ENCODE measurements at regions not wholly inside any gene's neighbourhood (a gene's known extent, or its start where the extent isn't known, plus 50 kb on each side); places are given as distances from the start of the nearest gene placed in this dataset.

GRCh38 chr1:208521534-208521933 is 277.4 kb upstream of the PLXNA2 start:
- H3K4me3 ChIP-seq (ENCODE audit: low read depth in 1 of 5, low read length in 5 of 5): no peak overlapping the region
- H3K4me1 ChIP-seq (ENCODE audit: control insufficient read depth in 5 of 5, insufficient read depth in 5 of 5, low read length in 5 of 5): peaks cover 0 to 3% (median 0%) of the 10 kb centered on the region in 5 donors
- no peaks in the 10 kb centered on the region for H3K9me3 ChIP-seq (ENCODE audit: control insufficient read depth in 5 of 5, low read length in 5 of 5)
- H3K27me3 ChIP-seq (ENCODE audit: control insufficient read depth in 5 of 5, insufficient read depth in 4 of 5, low read length in 5 of 5): no peaks in the 10 kb centered on the region
- no peaks in the 10 kb centered on the region for H3K36me3 ChIP-seq (ENCODE audit: control insufficient read depth in 5 of 5, insufficient read depth in 5 of 5, low read length in 5 of 5)
- no peak overlapping the region for H3K27ac ChIP-seq (ENCODE audit: low read depth, low read length)
- no peak overlapping the region for H3K9ac ChIP-seq (ENCODE audit: low read length in 5 of 5)

- Histone ChIP-seq H3K9ac (ENCODE audit: low read length in 5 of 5) (no peak overlapping the region), H3K4me3 (ENCODE audit: low read depth in 1 of 5, low read length in 5 of 5) (no peak overlapping the region), H3K27me3 (ENCODE audit: control insufficient read depth in 5 of 5, insufficient read depth in 4 of 5, low read length in 5 of 5) (no peaks in the 10 kb centered on the region), H3K4me1 (ENCODE audit: control insufficient read depth in 5 of 5, insufficient read depth in 5 of 5, low read length in 5 of 5) (peaks cover 0 to 3% (median 0%) of the 10 kb centered on the region in 5 donors), H3K36me3 (ENCODE audit: control insufficient read depth in 5 of 5, insufficient read depth in 5 of 5, low read length in 5 of 5) (no peaks in the 10 kb centered on the region), H3K27ac (ENCODE audit: low read depth, low read length) (no peak overlapping the region), H3K9me3 (ENCODE audit: control insufficient read depth in 5 of 5, low read length in 5 of 5) (no peaks in the 10 kb centered on the region)
These were observed 278.8 kb upstream of the PLXNA2 start for GRCh38 chr1:208523007-208523406.

GRCh38 chr1:208524376-208524775 is 280.2 kb upstream of the PLXNA2 start:
- Histone ChIP-seq H3K4me1 (ENCODE audit: control insufficient read depth in 5 of 5, insufficient read depth in 5 of 5, low read length in 5 of 5) (peaks cover 0 to 3% (median 0%) of the 10 kb centered on the region in 5 donors), H3K9ac (ENCODE audit: low read length in 5 of 5) (no peak overlapping the region), H3K9me3 (ENCODE audit: control insufficient read depth in 5 of 5, low read length in 5 of 5) (no peaks in the 10 kb centered on the region), H3K4me3 (ENCODE audit: low read depth in 1 of 5, low read length in 5 of 5) (no peak overlapping the region), H3K27ac (ENCODE audit: low read depth, low read length) (no peak overlapping the region), H3K27me3 (ENCODE audit: control insufficient read depth in 5 of 5, insufficient read depth in 4 of 5, low read length in 5 of 5) (no peaks in the 10 kb centered on the region), H3K36me3 (ENCODE audit: control insufficient read depth in 5 of 5, insufficient read depth in 5 of 5, low read length in 5 of 5) (no peaks in the 10 kb centered on the region)

- no peaks in the 10 kb centered on the region for H3K36me3 ChIP-seq (ENCODE audit: control insufficient read depth in 5 of 5, insufficient read depth in 5 of 5, low read length in 5 of 5)
- peaks cover 0 to 3% (median 0%) of the 10 kb centered on the region in 5 donors for H3K4me1 ChIP-seq (ENCODE audit: control insufficient read depth in 5 of 5, insufficient read depth in 5 of 5, low read length in 5 of 5)
- peaks cover 0 to under 1% (median 0%) of the 10 kb centered on the region in 5 donors for H3K27me3 ChIP-seq (ENCODE audit: control insufficient read depth in 5 of 5, insufficient read depth in 4 of 5, low read length in 5 of 5)
- no peak overlapping the region for H3K4me3 ChIP-seq (ENCODE audit: low read depth in 1 of 5, low read length in 5 of 5)
- H3K27ac ChIP-seq (ENCODE audit: low read depth, low read length): no peak overlapping the region
- H3K9ac ChIP-seq (ENCODE audit: low read length in 5 of 5): no peak overlapping the region
- no peaks in the 10 kb centered on the region for H3K9me3 ChIP-seq (ENCODE audit: control insufficient read depth in 5 of 5, low read length in 5 of 5)
These were observed 280.7 kb upstream of the PLXNA2 start for GRCh38 chr1:208524925-208525324.

- H3K9me3 ChIP-seq (ENCODE audit: control insufficient read depth in 5 of 5, low read length in 5 of 5): no peaks in the 10 kb centered on the region
- no peak overlapping the region for H3K9ac ChIP-seq (ENCODE audit: low read length in 5 of 5)
- H3K27ac ChIP-seq (ENCODE audit: low read depth, low read length): no peak overlapping the region
- peaks cover 0 to 3% (median 0%) of the 10 kb centered on the region in 5 donors for H3K27me3 ChIP-seq (ENCODE audit: control insufficient read depth in 5 of 5, insufficient read depth in 4 of 5, low read length in 5 of 5)
- no peak overlapping the region for H3K4me3 ChIP-seq (ENCODE audit: low read depth in 1 of 5, low read length in 5 of 5)
- peaks cover 0 to 3% (median 0%) of the 10 kb centered on the region in 5 donors for H3K4me1 ChIP-seq (ENCODE audit: control insufficient read depth in 5 of 5, insufficient read depth in 5 of 5, low read length in 5 of 5)
- H3K36me3 ChIP-seq (ENCODE audit: control insufficient read depth in 5 of 5, insufficient read depth in 5 of 5, low read length in 5 of 5): no peaks in the 10 kb centered on the region
These were observed 281.2 kb upstream of the PLXNA2 start for GRCh38 chr1:208525417-208525816.

GRCh38 chr1:208526613-208527125 is 282.5 kb upstream of the PLXNA2 start:
- H3K36me3 ChIP-seq (ENCODE audit: control insufficient read depth in 5 of 5, insufficient read depth in 5 of 5, low read length in 5 of 5): no peaks in the 10 kb centered on the region
- no peaks in the 10 kb centered on the region for H3K9me3 ChIP-seq (ENCODE audit: control insufficient read depth in 5 of 5, low read length in 5 of 5)
- no peak overlapping the region for H3K27ac ChIP-seq (ENCODE audit: low read depth, low read length)
- peaks cover 0 to 6% (median 0%) of the 10 kb centered on the region in 5 donors for H3K4me1 ChIP-seq (ENCODE audit: control insufficient read depth in 5 of 5, insufficient read depth in 5 of 5, low read length in 5 of 5)
- H3K9ac ChIP-seq (ENCODE audit: low read length in 5 of 5): no peak overlapping the region
- H3K27me3 ChIP-seq (ENCODE audit: control insufficient read depth in 5 of 5, insufficient read depth in 4 of 5, low read length in 5 of 5): peaks cover 0 to 5% (median 3%) of the 10 kb centered on the region in 5 donors
- no peak overlapping the region for H3K4me3 ChIP-seq (ENCODE audit: low read depth in 1 of 5, low read length in 5 of 5)

GRCh38 chr1:208527156-208527555 is 283.0 kb upstream of the PLXNA2 start:
- Histone ChIP-seq H3K36me3 (ENCODE audit: control insufficient read depth in 5 of 5, insufficient read depth in 5 of 5, low read length in 5 of 5) (no peaks in the 10 kb centered on the region), H3K4me1 (ENCODE audit: control insufficient read depth in 5 of 5, insufficient read depth in 5 of 5, low read length in 5 of 5) (peaks cover 0 to 6% (median 0%) of the 10 kb centered on the region in 5 donors), H3K9me3 (ENCODE audit: control insufficient read depth in 5 of 5, low read length in 5 of 5) (no peaks in the 10 kb centered on the region), H3K27ac (ENCODE audit: low read depth, low read length) (no peak overlapping the region), H3K4me3 (ENCODE audit: low read depth in 1 of 5, low read length in 5 of 5) (no peak overlapping the region), H3K9ac (ENCODE audit: low read length in 5 of 5) (no peak overlapping the region), H3K27me3 (ENCODE audit: control insufficient read depth in 5 of 5, insufficient read depth in 4 of 5, low read length in 5 of 5) (peaks cover 0 to 5% (median 3%) of the 10 kb centered on the region in 5 donors)

GRCh38 chr1:208528578-208529240 is 284.5 kb upstream of the PLXNA2 start:
- Histone ChIP-seq H3K9me3 (ENCODE audit: control insufficient read depth in 5 of 5, low read length in 5 of 5) (no peaks in the 10 kb centered on the region), H3K4me1 (ENCODE audit: control insufficient read depth in 5 of 5, insufficient read depth in 5 of 5, low read length in 5 of 5) (peaks cover 0 to 6% (median 0%) of the 10 kb centered on the region in 5 donors), H3K9ac (ENCODE audit: low read length in 5 of 5) (no peak overlapping the region), H3K27ac (ENCODE audit: low read depth, low read length) (no peak overlapping the region), H3K4me3 (ENCODE audit: low read depth in 1 of 5, low read length in 5 of 5) (no peak overlapping the region), H3K27me3 (ENCODE audit: control insufficient read depth in 5 of 5, insufficient read depth in 4 of 5, low read length in 5 of 5) (peaks cover 0 to 5% (median 3%) of the 10 kb centered on the region in 5 donors), H3K36me3 (ENCODE audit: control insufficient read depth in 5 of 5, insufficient read depth in 5 of 5, low read length in 5 of 5) (no peaks in the 10 kb centered on the region)

- Histone ChIP-seq H3K4me1 (ENCODE audit: control insufficient read depth in 5 of 5, insufficient read depth in 5 of 5, low read length in 5 of 5) (peaks cover 0 to 21% (median 4%) of the 10 kb centered on the region in 5 donors), H3K36me3 (ENCODE audit: control insufficient read depth in 5 of 5, insufficient read depth in 5 of 5, low read length in 5 of 5) (no peaks in the 10 kb centered on the region), H3K27me3 (ENCODE audit: control insufficient read depth in 5 of 5, insufficient read depth in 4 of 5, low read length in 5 of 5) (peaks cover 0 to 5% (median 3%) of the 10 kb centered on the region in 5 donors), H3K9ac (ENCODE audit: low read length in 5 of 5) (no peak overlapping the region), H3K4me3 (ENCODE audit: low read depth in 1 of 5, low read length in 5 of 5) (no peak overlapping the region), H3K9me3 (ENCODE audit: control insufficient read depth in 5 of 5, low read length in 5 of 5) (no peaks in the 10 kb centered on the region), H3K27ac (ENCODE audit: low read depth, low read length) (no peak overlapping the region)
These were observed 287.0 kb upstream of the PLXNA2 start for GRCh38 chr1:208531003-208531750.
